Right lobe of liver (tissue), 6 donors: ENCODE measurements at regions not wholly inside any gene's neighbourhood (a gene's known extent, or its start where the extent isn't known, plus 50 kb on each side); places are given as distances from the start of the nearest gene placed in this dataset.

Experiments
- ATAC-seq, 4 donors: fragments of 200-7000 bp; cut with Tn5 transposase; one replicate each; pipeline ENCODE4 v1.9.1; 2020; ENCODE audit warnings: mild to moderate bottlenecking in 4 of 4, moderate library complexity in 4 of 4
- DNase-seq, 3 donors: peaks; one replicate each; pipeline ENCODE4 v3.0.0-alpha.2; 2020
- H3K27ac ChIP-seq, 3 donors: fragments of 200-600 bp; one replicate each; pipeline ENCODE4 v1.8.0; 2022
- H3K27me3 ChIP-seq, 2 donors: fragments of 200-600 bp; one replicate each; pipeline ENCODE4 v1.8.0; 2022
- H3K36me3 ChIP-seq, 4 donors: fragments of 200-600 bp; sonication (generic) in 1 of 4; one replicate each; pipeline versions ENCODE4 v1.5.1 to v1.8.0; 2017 to 2022; ENCODE audit warnings: control low read depth in 1 of 4
- H3K4me1 ChIP-seq, 4 donors: fragments of 200-600 bp; sonication (generic) in 1 of 4; one replicate each; pipeline versions ENCODE4 v1.5.1 to v1.8.0; 2017 to 2022; ENCODE audit warnings: control low read depth in 1 of 4
- H3K4me3 ChIP-seq, 3 donors: fragments of 200-600 bp; one replicate each; pipeline ENCODE4 v1.8.0; 2022
- H3K9me3 ChIP-seq, 4 donors: fragments of 200-600 bp; sonication (generic) in 1 of 4; one replicate each; pipeline versions ENCODE4 v1.5.1 to v1.8.0; 2017 to 2022; ENCODE audit warnings: control low read depth in 1 of 4
- POLR2A ChIP-seq: fragments of 450-650 bp; IDR thresholded peaks from one replicate; pipeline ENCODE4 v1.6.1; 2017; ENCODE audit warnings: antibody characterized with exemption, mild to moderate bottlenecking
- WGBS: methylation state at CpG from one replicate; pipeline ENCODE4 v1.1.6; 2018; ENCODE audit warnings: low coverage, low lambda C conversion rate; ENCODE audit not compliant: insufficient coverage; ENCODE audit errors: missing lambda C conversion rate; 5-methylcytosine and 5-hydroxymethylcytosine counted together
- intact Hi-C, 2 donors: fragments of 100-400 bp; cut with DNase I; formaldehyde crosslinking; loops; one replicate each; pipeline versions ENCODE4 v1.11.2 to v1.14.1; 2022
- TF ChIP-seq, protein P1 (sequence below), 4 donors: fragments of 200-600 bp in 3 of 4; fragments of 450-650 bp in 1 of 4; IDR thresholded peaks; one replicate each; pipeline versions ENCODE4 v1.5.1 to v1.8.0; 2016 to 2022; ENCODE audit warnings: antibody characterized with exemption in 4 of 4, mild to moderate bottlenecking in 2 of 4
- donor health status: DM: no; HTN: yes; CAD: no.
- donor health status: DM: no; HTN: no; CAD: no.
- donor health status: DM: no; HTN: no; CAD: no.
- donor health status: DM: no; HTN: yes; CAD: no.
- donor health status: DM: no; HTN: yes; CAD: no.

DNA sequence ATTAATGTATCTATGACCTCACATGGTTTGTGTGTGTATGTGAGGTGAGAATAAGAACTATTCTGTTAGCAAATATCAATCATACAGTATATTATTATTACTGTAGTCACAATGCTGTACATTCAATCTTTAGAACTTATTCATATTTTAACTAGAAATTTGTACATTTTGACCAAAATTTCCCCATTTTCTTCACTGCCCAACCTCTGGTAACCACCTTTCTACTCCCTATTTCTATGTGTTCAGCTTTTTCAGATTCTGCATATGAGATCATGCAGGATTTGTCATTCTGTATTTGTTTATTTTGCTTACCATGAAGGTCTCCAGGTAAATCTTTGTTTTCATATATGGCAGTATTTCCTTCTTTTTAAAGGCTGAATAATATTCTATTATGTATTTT is 607.9 kb downstream of the SLCO4C1 start:
- no peaks in the 10 kb centered on the region for H3K9me3 ChIP-seq
- no peaks in the 10 kb centered on the region for H3K36me3 ChIP-seq
- no peak for ATAC-seq
- intact Hi-C loops = no loop called here
- no peaks in the 10 kb centered on the region for H3K27me3 ChIP-seq
- no peak overlapping the region for H3K4me3 ChIP-seq
- H3K27ac ChIP-seq = no peak overlapping the region
- DNase-seq = no peak
- no peaks in the 10 kb centered on the region for H3K4me1 ChIP-seq
- no peak for TF ChIP-seq POLR2A
- TF ChIP-seq, protein P1, sequence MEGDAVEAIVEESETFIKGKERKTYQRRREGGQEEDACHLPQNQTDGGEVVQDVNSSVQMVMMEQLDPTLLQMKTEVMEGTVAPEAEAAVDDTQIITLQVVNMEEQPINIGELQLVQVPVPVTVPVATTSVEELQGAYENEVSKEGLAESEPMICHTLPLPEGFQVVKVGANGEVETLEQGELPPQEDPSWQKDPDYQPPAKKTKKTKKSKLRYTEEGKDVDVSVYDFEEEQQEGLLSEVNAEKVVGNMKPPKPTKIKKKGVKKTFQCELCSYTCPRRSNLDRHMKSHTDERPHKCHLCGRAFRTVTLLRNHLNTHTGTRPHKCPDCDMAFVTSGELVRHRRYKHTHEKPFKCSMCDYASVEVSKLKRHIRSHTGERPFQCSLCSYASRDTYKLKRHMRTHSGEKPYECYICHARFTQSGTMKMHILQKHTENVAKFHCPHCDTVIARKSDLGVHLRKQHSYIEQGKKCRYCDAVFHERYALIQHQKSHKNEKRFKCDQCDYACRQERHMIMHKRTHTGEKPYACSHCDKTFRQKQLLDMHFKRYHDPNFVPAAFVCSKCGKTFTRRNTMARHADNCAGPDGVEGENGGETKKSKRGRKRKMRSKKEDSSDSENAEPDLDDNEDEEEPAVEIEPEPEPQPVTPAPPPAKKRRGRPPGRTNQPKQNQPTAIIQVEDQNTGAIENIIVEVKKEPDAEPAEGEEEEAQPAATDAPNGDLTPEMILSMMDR (IDR thresholded peaks at IDR 0.05) = no peak

DNA sequence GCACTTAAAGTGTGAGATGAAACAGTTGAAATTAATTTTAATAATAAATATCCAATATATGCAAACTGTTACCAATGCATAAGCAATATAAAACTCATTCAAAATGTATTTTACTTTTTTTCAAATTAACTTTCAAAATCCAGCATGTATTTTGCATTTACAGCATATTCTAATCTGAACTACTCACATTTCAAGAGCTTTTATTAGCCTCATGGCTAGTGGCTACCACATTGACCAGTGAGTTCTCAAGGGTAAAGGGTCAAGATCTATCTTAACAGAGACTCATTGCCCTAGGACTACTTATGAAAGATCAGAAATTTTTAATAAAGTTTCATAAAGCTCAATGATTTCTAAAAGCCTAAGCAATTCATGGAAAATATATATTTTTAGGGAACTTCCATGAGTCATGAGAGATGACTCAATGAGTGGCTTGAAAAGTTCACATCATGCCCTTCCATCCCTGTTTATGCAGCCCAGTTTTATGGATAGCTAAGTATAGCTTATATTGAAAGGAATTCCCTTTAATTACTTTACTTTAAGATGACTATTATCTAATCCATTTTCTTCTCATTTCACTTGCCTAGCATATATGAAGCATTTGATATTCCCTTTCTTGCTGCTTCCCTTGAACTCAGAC is 608.6 kb downstream of the SLCO4C1 start:
- H3K27me3 ChIP-seq = no peaks in the 10 kb centered on the region
- no peak overlapping the region for H3K27ac ChIP-seq
- H3K36me3 ChIP-seq = no peaks in the 10 kb centered on the region
- intact Hi-C loops = no loop called here
- no peak overlapping the region for H3K4me3 ChIP-seq
- ATAC-seq (no peak), DNase-seq (no peak)
- TF ChIP-seq POLR2A = no peak
- TF ChIP-seq, protein P1 (IDR thresholded peaks at IDR 0.05) = no peak
- H3K4me1 ChIP-seq = no peaks in the 10 kb centered on the region
- no peaks in the 10 kb centered on the region for H3K9me3 ChIP-seq

DNA sequence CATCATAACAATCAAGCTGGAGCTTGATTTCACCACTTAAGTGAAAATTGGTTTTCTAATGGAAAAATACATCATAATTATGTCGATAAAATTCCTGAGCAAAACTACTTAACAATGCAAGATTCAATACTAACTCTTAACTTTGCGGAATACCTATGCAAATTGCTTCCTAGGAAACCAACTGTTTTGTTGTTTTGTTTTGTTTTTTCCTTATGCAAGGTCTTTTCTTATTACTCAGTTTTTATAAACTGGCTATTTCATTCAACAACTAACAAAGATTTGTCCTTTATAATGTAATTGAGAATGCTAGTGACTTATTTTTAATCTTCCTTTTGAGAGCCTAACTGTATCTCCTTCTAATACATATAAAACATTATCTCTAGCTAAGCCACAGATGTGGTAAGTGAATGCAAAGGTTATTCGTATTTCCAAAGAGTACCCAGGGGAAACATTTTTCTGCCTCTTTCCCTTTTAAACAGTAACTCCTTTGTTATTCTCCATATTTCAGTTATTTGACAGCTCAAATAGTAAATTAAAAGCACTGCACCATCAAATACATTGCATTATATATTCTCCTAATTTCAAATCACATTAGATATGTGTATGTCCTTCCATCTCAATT is 609.4 kb downstream of the SLCO4C1 start:
- Histone ChIP-seq H3K27me3 (no peaks in the 10 kb centered on the region), H3K36me3 (no peaks in the 10 kb centered on the region), H3K4me1 (no peaks in the 10 kb centered on the region), H3K4me3 (no peak overlapping the region), H3K27ac (no peak overlapping the region), H3K9me3 (no peaks in the 10 kb centered on the region)
- ATAC-seq (no peak), DNase-seq (no peak)
- TF ChIP-seq POLR2A = no peak
- TF ChIP-seq, protein P1 (IDR thresholded peaks at IDR 0.05) = no peak
- 55% methylated on average over 3 of the region's 3 CpGs for WGBS
- intact Hi-C loops = no loop called here

DNA sequence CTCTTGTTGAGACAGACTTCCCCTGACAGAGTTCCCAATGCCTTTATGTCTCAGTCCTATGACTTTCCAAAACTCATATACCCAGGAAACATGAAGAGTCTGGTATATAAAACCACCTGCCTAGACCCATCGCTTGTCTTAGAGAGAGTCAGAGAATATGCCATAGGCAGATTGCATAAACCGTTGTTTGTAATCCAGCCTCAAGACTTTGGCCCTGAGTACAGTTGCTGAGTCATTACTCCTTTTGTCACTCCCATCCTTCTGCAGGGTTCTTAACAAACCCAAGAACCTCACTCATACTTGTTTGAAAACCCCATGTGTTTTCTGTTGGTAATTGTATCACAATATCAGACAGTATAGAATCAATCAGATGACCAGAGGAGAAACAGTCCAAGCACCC is 616.3 kb downstream of the SLCO4C1 start:
- intact Hi-C loops = no loop called here

More for the DNA sequence above, 616.3 kb downstream of the SLCO4C1 start:
- Histone ChIP-seq H3K36me3 (no peaks in the 10 kb centered on the region), H3K4me1 (no peaks in the 10 kb centered on the region), H3K27ac (no peak overlapping the region), H3K27me3 (no peaks in the 10 kb centered on the region), H3K9me3 (no peaks in the 10 kb centered on the region), H3K4me3 (no peak overlapping the region)
- WGBS = 11% methylated on average over 1 of the region's 2 CpGs
- DNase-seq (no peak), ATAC-seq (no peak)
- TF ChIP-seq, protein P1 (IDR thresholded peaks at IDR 0.05) = no peak
- no peak for TF ChIP-seq POLR2A
